ENCODE measurements at regions not wholly inside any gene's neighbourhood (a gene's known extent, or its start where the extent isn't known, plus 50 kb on each side); places are given as distances from the start of the nearest gene placed in this dataset.
A peak's percentile ranks its signal among the peaks of the same experiment; 100 is the strongest.

- intact Hi-C loops (cut with DNase I; ENCODE audit: low total_unique reads) = no loop called here
- WGBS, 2 donors (ENCODE audit: low coverage in 1 of 2) = 70 to 71% methylated on average over 3 to 6 of the region's 6 CpGs
Measured at GRCh38 chr10:117462424-117462792, 80.1 kb upstream of the EMX2 start.

DNA sequence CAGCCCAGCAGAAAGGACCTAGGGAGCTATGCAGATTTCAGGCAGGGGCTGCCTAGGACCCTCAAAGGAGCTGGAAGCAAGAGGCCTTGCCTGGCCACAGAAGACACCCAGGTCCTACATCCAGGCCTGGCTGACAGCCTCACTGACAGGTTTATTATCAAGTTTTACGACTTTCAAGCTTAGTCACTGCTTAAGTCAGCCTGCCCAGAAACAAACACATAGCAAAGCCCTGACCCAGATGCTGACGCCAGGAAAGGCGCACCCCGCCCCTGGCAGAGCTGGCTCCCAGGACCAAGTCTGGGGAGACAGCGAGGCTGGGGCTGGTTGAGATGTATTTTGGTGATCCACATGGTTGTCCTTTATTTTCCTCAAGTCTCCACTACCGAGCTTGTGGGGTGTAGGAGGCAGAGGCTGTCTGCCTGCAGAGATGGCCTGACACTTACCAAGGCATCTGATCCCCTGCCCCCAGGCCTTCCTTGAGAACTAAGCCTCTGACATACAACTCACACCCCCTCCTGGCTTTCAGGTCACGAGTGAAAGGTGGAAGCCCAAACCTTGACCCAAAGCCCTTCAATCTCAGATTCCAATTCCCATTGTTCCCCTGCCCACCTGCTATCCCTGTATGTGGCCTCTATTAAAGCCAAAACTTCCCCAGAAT, 80.7 kb upstream of the EMX2 start:
- H3K9me3 ChIP-seq = no peaks in the 10 kb centered on the region
- intact Hi-C loops (cut with DNase I; ENCODE audit: low total_unique reads) = no loop called here

More at GRCh38 chr10:117462424-117462792, 80.1 kb upstream of the EMX2 start:
- no peaks in the 10 kb centered on the region for H3K9me3 ChIP-seq
- peaks cover 5 to 15% (median 7%) of the 10 kb centered on the region in 4 donors for H3K4me1 ChIP-seq
- no peak for TF ChIP-seq EP300 (IDR thresholded peaks at IDR 0.05; ENCODE audit: low read depth)
- no peak for TF ChIP-seq POLR2A (IDR thresholded peaks at IDR 0.05)
- peak in 1 of 5 experiments; percentile 24 for TF ChIP-seq CTCF (IDR thresholded peaks at IDR 0.05)
- no peak for TF ChIP-seq POLR2AphosphoS5 (IDR thresholded peaks at IDR 0.05)
- peak overlapping the region; percentile 79 to 89 (median 82) for H3K27ac ChIP-seq
- H3K36me3 ChIP-seq = no peaks in the 10 kb centered on the region
- H3K27me3 ChIP-seq = no peaks in the 10 kb centered on the region
- in situ Hi-C loops (cut with MboI; ENCODE audit: low pct_ligation_motif_present in 1 of 4, low pct_unique_long_range_greater_than_20kb in 1 of 4, low sequenced_read_pairs in 3 of 4) = loop anchor here in 1 of 4 donors (25.0 kb wide), 1 partner anchor 250 kb away; no protein-coding TSS in a partner anchor
- no peak overlapping the region for H3K4me3 ChIP-seq
- peak; percentile 17 for DNase-seq

DNA sequence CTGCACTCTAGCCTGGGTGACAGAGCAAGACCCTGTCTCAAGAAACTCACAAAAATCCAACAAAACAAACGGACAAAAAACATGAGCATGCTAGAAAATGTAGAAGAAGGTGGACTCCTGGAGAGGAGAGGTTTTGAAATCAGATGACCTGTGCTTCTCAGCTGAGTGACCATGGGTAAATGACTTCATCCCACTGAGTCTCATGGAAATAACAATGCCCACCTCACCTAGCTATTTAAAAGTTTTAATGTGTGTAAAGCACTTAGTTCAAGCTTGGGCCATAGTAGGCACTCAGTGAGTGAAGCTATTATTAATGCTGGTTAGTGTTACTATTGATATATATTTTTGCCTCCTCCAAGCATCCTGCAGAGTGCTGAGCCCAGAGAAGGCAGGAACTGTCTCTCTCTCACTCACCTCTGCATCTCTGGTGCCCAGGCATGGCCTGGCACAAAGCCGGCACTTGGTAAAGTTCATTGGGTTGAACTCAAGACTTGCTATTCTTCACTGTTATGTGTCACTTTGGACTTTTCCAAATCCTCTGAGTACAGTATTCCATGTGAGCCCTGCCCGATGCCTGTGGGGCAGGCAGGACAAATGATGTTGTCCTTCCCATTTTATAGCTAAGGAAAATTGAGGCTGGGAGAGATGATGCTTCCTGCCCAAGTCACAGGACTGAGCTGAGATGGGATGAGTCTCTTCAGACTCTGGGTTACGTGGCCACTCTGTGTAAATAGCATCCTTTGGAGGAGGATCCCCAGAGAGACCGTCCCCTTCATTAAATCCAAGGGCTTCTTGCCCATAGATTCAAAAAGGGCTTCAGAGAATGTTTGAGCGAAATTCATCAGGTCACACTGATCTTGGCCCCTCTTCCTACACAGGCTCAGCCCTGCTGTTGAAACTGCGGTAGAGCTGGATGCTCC, 81.4 kb upstream of the EMX2 start:
- Histone ChIP-seq H3K4me1 (peaks cover 5 to 15% (median 7%) of the 10 kb centered on the region in 4 donors), H3K4me3 (no peak overlapping the region), H3K27ac (peak overlapping the region; percentile 79 to 89 (median 82)), H3K27me3 (no peaks in the 10 kb centered on the region), H3K36me3 (no peaks in the 10 kb centered on the region), H3K9me3 (no peaks in the 10 kb centered on the region)
- 68% methylated on average over 3 to 7 of the region's 7 CpGs for WGBS, 2 donors (ENCODE audit: low coverage in 1 of 2)
- intact Hi-C loops (cut with DNase I; ENCODE audit: low total_unique reads) (no loop called here), in situ Hi-C loops (cut with MboI; ENCODE audit: low pct_ligation_motif_present in 1 of 4, low pct_unique_long_range_greater_than_20kb in 1 of 4, low sequenced_read_pairs in 3 of 4) (loop anchor here in 1 of 4 donors (25.0 kb wide), 1 partner anchor 249 kb away; no protein-coding TSS in a partner anchor)
- no peak for DNase-seq
- no peak for TF ChIP-seq CTCF (IDR thresholded peaks at IDR 0.05)
- TF ChIP-seq POLR2AphosphoS5 (IDR thresholded peaks at IDR 0.05) = no peak
- no peak for TF ChIP-seq POLR2A (IDR thresholded peaks at IDR 0.05)

More for the DNA sequence above, 80.7 kb upstream of the EMX2 start:
- Histone ChIP-seq H3K27me3 (no peaks in the 10 kb centered on the region), H3K36me3 (no peaks in the 10 kb centered on the region), H3K4me1 (peaks cover 5 to 15% (median 7%) of the 10 kb centered on the region in 4 donors), H3K4me3 (no peak overlapping the region), H3K27ac (peak overlapping the region; percentile 79 to 89 (median 82))
- in situ Hi-C loops (cut with MboI; ENCODE audit: low pct_ligation_motif_present in 1 of 4, low pct_unique_long_range_greater_than_20kb in 1 of 4, low sequenced_read_pairs in 3 of 4) = loop anchor here in 1 of 4 donors (25.0 kb wide), 1 partner anchor 250 kb away; no protein-coding TSS in a partner anchor
- WGBS, 2 donors (ENCODE audit: low coverage in 1 of 2) = 29% methylated on average over 7 of the region's 7 CpGs; no CpG with 5 or more reads in 1 of the 2 donors
- DNase-seq = peak; percentile 76
- TF ChIP-seq EP300 (IDR thresholded peaks at IDR 0.05; ENCODE audit: low read depth) (peak; percentile 82), POLR2AphosphoS5 (IDR thresholded peaks at IDR 0.05) (peak; percentile 82 to 90 (median 83)), POLR2A (IDR thresholded peaks at IDR 0.05) (no peak)

- in situ Hi-C loops (cut with MboI; ENCODE audit: low pct_ligation_motif_present in 1 of 4, low pct_unique_long_range_greater_than_20kb in 1 of 4, low sequenced_read_pairs in 3 of 4) (loop anchor here in 1 of 4 donors (25.0 kb wide), 1 partner anchor 246 kb away; no protein-coding TSS in a partner anchor), intact Hi-C loops (cut with DNase I; ENCODE audit: low total_unique reads) (no loop called here)
- Histone ChIP-seq H3K27ac (no peak overlapping the region), H3K9me3 (no peaks in the 10 kb centered on the region), H3K4me3 (no peak overlapping the region), H3K36me3 (no peaks in the 10 kb centered on the region), H3K27me3 (no peaks in the 10 kb centered on the region), H3K4me1 (peaks cover 5 to 15% (median 7%) of the 10 kb centered on the region in 4 donors)
- 42 to 43% methylated on average over 4 of the region's 4 CpGs for WGBS, 2 donors (ENCODE audit: low coverage in 1 of 2)
- no peak for DNase-seq
- TF ChIP-seq CTCF (IDR thresholded peaks at IDR 0.05) (no peak), POLR2A (IDR thresholded peaks at IDR 0.05) (no peak), POLR2AphosphoS5 (IDR thresholded peaks at IDR 0.05) (no peak), EP300 (IDR thresholded peaks at IDR 0.05; ENCODE audit: low read depth) (no peak)
Measured at GRCh38 chr10:117458571-117458970, 83.3 kb upstream of the PDZD8 start.
